ENCODE measurements at regions not wholly inside any gene's neighbourhood (a gene's known extent, or its start where the extent isn't known, plus 50 kb on each side); places are given as distances from the start of the nearest gene placed in this dataset.

DNA sequence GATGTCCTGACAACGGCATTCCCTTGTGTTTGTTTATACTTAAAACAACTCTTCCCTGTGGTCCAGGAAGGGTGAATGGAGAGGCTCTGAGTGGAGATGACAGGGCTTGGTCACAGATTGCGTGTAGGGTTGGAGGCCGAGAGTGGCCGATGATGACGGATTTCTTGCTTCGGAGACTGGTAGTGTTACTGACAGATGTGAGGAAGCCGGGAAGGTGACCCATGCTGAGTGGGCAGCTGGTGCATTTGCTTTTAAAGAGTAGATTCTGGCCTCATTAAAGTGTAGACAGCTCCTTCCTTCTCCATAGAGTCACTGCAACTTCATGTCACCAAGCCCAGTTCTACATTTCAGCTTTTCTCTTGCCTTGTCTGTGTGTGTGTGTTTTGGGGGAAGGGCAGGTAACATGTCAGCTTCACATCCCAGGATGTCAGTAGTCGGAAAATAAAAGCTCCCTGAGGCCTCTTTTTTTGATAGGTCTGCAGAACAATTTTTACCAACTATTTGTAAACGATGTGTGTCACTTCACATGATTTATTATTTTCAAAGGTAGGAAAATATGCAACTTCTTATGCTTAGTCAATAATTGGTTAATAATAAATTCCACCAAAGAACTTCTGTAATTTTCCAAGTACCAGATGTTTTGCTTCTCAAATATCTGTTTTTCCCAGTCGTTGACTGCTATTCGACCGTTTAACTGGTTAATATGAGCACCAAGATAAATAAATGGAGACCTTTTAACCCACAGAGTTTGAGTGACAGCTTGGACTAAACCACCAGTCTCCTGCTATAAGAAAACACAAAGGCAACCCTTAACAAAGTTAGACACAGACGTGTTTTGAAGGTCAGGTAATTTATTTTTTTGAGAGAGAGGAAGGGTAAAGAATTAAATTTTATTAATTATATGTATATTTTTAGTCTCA is 436.9 kb downstream of the SLC4A3 start:
- DNase-seq: no peak

DNA sequence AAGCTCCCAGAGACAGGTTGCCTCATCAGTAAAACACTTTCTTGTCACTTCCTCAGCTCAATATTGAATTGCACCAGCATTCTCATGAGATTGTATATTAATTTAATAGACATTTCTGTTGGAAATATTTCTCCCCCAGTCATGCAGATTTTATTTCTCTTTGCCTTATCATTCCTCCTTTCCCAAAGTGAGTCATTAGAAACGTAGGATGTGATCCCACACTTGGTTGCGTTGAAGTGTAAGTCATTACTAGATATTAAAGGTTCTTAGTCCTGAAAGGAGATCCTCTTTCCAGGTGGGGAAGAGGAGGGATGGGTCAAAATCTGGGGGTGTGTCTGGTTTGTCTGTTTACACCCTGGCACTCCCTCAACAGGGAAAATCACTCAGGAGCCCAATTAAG is 438.2 kb downstream of the SLC4A3 start:
- no peak for DNase-seq

DNA sequence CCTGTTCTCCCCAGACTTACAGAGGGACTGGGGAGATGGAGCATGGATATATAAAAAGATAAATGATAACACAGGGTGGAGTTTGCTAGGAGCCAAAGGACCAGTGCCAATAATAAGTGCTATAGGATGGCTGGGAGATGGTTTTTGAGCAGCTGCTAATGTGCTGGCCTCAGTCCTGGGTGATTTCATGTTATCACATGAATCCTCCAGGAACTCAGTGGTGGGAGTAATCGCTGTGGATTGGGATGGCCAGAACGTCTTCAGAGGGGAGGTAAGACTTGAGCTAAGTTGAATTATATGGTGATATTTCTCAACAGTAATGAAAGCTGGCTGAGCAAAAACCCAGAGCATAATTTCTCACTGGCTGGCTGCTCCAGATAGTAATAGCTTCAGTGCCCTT is 441.4 kb downstream of the SLC4A3 start:
- DNase-seq: no peak

DNA sequence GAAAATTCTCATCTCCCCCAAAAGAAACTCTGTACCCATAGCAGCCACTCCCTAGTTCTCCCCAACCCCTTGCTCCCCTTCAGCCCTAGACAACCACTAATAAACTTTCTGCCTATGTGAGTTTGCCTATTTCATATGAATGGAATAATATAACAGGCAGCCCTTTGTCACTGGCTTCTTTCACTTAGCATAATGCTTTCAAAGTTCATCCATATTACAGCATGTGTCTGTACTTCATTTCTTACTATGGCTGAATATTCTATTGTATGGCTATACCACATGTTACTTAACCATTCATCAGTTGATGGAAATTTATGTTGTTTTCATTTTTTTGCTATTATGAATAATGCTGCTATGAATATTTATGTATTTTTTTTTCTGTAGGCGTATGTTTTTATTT is 442.9 kb downstream of the SLC4A3 start:
- no peak for DNase-seq

DNA sequence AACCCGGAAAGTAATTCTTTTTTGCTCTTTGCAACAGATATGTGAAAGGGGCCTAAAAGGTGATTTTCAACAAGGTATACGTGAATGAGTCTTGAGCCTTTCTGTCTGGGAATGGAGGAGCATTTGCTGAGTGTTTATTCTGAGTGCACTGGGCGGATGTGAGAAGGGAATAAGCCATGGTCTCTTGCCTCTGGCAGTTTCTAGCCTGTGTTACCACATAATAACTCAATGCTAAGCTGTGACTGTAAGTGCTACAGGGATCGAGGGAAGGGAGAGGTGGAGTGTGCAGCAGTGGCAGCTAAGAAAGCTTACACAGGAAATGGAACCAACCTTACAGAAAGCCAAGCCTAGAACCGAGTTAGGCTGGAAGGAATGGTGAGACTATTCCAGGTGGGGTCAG is 444.3 kb downstream of the SLC4A3 start:
- no peak for DNase-seq

DNA sequence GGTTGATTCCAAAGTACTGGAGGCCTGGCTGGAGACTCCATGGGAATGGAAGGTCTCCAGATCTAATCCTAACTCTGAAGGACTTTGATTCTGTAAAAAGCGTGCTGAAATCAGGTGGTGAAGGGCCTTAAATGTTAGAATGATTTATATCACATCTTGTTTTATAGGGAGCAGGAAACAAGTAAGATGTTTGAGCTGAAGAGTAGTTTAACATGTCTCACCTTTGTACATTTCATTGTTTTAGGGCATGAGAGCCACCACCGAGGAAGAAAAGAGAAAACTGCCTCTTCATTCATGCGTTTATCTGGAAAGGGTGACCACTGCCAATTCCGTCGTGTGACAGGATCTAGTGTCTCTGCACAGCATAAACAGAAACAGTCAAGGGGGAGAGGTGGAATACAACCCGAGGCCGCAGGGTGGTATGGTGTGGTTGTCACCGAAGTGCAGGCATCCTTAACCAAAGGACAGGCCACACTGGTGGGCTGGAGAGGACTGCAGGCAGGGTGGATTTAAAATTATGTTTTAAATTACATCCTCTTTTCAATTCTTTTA is 445.3 kb downstream of the SLC4A3 start:
- no peak for DNase-seq

DNA sequence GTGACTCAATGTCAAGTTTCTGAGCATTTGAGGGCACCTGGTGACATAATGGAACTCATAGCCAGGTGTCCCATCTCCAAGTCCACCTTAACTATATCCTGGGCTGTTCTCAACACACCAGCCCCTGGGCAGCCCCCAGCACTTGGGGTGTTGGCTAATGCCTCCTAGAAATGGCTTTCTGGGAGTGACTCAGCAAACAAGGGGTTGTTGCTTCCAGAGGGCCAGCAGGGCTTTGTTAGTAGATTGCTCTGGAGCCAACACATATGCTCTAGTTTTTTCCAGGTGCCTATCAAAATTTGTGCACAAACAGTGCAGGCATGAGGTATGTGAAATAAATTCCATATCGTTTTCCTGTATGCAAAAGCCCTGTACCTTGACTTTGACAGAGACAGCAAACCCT is 448.4 kb downstream of the SLC4A3 start:
- no peak for DNase-seq

DNA sequence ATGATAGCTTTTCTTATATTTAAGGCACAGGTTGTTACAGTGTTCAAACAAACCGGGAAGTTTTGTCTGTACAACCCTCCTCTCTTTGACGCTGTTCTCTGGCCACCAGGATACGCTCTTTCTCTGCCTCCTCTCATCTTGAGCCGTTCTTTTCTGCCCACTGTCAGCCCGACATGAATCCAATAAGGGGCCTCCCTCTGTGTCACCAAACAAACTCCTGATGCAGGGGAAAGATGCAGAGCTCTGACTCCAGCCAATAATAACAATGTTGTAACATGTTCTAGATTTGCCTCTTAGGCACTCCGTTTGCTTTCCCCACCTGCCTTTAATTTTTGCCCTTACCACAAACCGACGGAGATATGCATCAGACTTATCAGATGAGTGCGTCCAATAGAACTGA is 449.3 kb downstream of the SLC4A3 start:
- DNase-seq: no peak

DNA sequence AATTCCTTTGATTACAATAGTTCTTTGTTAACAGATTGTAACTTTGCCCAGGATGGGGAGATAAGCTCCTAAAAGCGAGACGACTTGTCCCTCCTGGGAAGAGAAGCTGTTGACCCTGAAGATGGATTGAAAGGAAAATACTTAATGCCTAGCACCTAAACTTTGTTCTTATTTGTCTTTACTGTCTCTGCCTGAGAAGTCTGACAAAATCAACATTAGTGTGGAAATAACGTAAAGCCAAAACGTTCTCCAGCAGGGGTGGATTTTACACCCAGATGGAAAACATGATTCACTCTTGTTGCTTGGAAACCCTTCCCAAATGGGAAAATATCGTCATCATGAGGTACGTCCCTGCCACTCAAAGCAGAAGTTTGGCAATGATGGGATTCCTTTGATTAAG is 450.1 kb downstream of the SLC4A3 start:
- no peak for DNase-seq

DNA sequence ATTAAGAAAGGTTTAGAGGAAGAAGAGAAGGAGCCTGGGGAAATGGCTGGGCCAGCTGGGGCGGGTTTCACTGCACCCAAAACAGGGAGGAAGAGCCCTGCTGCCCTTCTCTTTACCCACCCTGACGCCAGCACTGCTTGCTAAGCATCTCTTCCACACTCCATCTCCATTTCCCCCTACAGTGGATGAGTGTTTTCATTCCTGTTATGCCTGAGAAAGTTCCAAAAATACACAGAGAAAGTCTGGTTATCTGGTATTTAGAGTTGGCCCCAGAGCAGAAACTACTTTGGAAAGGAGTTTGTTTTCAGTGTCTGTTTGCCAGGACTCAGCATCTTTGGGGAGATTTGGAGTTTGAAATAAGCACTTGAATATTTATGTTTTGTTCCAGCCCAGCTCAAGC is 451.0 kb downstream of the SLC4A3 start:
- no peak for DNase-seq

DNA sequence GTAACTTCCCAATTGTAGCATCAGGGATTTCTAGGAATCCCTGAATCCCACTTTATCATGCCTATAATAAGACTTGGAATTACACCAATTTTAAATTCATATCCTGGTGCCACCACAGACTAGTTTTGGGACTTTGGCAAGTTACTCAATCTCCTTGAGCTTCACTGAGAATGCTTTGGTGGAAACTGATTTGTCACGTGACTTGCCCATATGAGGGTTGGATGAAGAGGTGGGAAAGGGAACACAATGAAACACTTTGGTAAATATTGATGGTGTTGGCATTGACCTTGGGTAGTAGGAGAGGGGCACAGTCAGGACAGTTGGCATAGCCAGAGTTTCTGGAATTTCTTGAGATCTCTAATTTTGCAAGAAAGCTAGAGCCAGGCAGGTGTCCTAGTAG is 452.2 kb downstream of the SLC4A3 start:
- DNase-seq: no peak

DNA sequence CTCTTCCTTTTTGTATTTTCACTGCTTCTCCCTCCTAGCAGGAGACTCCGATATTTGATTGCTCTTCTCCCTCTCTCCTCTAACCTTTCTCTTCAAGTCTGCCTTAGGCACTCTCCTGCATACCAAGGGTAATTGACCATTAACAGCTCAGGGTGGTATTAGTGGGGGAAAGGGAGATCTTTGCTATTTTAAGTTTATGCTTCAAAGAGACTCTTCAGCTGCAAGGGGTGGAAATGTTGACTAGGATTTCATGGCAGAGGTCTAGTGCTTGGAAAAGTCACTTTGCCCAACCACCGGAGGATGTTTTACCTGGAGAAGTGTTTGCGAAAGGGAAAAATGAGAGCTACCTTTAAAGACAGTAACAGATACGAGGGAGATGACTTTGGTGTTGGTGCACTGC is 453.7 kb downstream of the SLC4A3 start:
- DNase-seq: no peak

DNA sequence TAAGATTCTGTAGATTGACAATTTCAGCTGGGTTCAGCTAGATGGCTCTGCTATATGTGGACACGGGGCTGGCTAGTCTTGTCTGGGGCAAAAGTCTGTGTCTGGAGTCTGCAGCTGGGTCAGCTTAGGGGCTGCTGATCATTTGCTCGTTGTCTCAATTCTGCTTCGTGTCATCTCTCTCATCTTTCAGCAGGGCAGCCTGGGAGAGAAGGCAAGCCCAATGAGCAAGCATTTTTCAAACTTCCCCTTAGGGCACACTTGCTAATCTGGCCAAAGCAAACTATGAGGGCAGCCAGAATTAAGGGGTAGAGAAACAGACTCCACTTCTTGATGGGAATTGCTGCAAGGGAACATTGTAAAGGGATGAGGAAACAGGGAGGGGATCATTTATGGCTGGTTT is 462.6 kb downstream of the SLC4A3 start:
- DNase-seq: no peak

DNA sequence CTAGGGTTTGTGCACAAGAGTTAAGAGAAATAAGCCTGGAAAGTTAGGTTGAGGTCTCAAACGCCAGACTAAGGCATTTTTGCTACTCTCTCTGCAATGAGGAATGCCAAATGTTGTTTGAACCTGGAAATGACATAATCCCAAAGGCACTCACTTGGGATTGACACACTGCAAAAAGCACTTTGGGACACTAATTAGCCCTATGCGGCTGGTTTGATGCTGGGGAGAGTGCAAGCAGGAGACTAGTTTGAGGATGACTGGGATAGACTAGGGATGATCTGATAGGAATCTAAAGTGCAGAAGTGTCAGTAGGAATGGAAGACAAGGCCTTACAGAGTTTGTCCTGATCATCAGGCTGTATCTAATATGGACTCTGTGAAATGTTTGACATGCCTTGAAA is 469.0 kb downstream of the SLC4A3 start:
- DNase-seq: no peak

DNA sequence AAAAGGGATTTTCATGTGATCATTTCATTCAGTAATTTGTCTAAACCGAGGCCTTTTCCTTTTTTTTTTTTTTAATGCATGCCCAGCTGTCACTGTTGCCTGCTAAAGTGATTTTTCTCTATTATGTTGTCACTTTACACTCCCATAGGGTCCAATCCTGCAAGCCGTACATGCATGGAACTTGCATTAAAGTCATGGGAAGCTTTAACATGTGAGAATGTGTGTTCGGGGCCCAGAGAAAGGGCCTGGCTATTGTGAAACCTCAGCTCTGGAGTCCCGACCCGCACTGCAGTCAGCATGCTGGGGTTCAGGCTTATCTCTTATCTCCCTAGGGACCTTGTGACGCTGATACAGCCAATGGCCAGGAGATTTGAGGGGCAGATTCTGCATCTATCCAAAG is 474.6 kb downstream of the SLC4A3 start:
- no peak for DNase-seq

DNA sequence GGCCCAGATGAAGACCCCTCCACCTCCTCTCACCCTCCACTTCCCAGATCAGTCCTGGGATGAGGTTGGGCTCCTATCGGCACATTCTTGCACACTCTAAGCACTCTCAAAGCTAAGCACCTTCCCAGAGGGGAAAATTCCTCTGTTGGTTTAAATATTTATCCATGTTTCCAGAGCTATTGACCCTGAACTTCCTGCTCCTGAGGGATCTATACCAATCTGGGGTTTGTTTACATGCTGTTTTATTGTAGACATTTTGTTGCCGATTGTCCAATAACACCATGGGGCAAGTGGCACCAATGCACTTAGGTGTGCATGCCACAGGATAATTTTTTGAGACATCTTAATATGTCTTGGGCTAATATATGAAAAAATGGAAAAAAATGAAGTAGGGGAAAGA is 476.2 kb downstream of the SLC4A3 start:
- DNase-seq: no peak

DNA sequence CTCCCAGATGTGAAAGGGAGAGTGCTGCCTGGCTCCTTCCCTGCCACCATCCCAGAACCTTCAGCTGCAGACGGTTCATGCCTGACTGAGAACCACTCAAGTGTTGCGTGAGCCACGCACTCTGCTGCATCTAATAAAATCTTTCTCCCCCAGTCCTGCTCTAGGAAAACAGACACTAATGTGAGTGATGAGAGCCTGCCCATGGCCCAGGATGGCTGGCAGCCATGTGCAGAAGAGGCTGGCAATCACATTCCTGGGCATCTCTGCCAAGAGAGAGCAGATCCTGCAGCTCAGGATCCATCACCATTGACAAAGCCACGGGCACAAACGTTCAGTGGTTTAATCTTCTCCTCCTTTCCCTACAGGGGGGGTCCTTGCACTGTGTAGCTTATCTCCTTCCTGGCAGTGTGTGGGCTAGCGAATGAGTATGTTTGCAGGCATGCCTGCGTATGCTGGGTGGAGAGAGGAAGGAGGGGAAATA is 477.5 kb downstream of the SLC4A3 start:
- DNase-seq: no peak

DNA sequence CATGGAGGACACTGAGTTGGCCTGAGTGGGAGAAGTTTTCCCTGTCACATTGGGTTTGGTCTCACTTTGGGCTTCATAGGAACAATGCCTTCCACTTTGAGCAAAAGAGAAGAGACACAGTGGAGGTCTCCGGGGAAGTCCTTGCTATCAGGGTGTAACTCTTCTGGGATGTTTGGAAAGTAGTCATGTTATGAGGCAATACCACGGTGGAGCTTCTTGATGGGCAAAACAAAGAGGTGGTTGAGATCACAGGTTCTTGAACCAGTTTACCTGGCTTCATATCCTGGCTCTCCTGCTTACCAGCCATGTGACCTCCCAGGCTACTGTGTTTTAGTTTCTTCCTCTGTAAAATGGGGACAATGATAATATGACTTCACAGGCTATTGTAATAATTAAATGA is 478.6 kb downstream of the SLC4A3 start:
- DNase-seq: no peak

DNA sequence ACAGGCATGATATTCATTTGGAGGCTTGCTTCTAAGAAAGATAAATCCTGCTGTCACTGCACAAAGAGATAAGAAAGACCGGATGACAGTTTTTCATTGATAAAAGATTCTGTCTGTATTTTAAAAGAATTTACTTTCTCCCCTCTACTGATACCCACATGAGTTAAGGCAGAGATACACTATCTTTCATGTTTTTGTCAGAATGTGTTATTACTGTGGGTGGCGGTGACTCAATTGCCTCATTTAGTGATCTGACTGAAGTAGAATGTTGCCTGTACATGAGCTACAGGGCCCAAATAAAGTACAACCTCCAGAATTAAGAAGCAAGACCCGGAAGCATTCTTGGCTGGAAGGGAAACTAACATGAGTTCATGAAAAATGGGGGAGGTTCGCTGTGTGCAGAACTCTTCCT is 480.0 kb downstream of the SLC4A3 start:
- DNase-seq: no peak

DNA sequence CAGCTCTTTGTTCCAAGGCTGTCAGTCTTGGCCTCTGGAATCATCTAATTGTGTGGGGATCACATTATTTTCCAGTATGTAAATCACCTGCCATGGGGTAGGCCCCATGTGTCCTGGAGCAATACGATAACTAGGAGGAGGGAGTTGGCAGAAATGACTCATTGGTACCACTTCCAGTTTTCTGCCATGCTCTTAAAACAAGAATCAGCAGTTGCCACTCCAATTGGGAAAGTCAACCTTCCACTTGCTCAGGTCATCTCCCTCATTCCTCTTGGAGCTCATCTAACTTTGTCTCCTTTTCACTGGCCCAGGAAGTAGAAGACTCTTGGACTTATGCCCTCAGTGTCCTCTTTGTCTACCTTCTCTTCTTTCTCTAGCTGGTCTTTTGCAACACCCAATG is 487.0 kb downstream of the SLC4A3 start:
- DNase-seq: no peak

DNA sequence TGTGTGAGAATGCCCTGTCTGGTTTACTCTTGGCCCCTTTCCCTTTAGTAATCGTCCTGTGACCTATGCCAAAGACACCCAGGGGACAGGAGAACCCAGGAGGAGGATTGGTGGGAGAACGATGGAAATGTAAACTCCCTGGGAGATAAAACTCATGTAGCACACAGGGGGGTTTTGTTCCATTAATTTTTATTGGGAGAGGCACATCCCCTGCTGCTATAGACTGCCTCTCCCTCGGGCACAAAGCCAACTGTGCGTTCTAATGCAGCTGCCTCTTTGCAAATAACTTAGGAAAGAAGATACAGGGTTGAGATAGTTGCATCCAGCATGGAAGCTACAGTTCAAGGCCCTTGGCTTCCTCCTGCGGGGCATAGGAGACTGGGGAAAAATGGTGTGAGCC is 489.6 kb downstream of the SLC4A3 start:
- DNase-seq: no peak

DNA sequence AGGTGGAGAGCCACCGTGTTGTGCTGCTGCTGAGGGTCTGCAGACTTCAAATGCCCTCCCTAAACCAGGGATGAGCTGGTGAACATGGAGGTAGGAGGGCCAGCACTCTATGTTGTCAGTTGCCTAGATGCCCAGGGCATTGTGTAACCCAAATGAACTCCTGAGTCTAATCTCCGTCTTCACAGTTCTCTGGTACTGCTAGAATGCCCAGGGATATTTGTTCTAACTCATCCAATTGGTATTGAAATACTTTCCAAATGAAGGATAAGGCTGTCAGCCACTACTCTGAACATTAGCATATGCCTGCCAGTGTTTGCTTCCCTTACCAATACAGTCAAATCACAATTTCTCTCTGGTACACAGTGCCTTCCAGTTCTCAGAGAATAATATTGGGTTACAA is 492.6 kb downstream of the SLC4A3 start:
- DNase-seq: no peak

DNA sequence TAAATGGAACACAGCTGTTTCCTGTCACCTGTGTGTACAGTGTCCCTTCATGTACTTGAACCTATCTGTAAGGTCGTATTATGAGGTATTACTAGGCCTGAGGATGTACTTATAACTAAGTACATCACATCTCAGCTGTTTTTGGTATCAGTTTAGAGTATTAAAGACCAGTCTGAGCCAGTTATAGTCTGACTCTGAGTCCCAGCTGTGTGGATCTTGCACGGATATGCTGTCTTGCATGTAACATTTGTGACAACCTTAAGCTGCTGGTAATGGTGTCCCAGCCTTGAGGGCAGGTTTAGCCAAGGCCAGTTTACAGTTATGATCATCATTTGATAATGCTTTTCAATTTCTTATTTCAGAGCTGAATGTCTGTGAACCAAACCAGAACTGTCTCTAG is 496.3 kb downstream of the SLC4A3 start:
- DNase-seq: no peak

DNA sequence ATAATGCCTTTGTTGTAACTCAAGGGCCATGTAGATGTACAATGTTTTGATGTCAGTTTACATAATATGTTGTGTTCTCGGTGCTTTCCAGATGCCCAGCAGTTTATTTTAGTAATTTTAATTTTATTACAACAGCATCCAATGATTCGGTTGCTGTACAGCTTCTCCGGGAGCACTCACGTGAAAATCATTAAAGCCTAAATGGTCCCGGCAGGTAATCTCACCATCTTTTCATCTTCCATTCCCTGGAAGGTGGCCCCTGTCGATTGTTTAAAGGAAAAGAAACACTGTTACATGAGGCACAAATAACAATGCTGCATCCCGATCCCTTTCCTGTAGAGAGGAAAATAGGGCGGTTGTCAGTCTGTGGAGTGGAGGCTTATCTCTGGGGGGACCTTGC is 498.1 kb downstream of the SLC4A3 start:
- no peak for DNase-seq

DNA sequence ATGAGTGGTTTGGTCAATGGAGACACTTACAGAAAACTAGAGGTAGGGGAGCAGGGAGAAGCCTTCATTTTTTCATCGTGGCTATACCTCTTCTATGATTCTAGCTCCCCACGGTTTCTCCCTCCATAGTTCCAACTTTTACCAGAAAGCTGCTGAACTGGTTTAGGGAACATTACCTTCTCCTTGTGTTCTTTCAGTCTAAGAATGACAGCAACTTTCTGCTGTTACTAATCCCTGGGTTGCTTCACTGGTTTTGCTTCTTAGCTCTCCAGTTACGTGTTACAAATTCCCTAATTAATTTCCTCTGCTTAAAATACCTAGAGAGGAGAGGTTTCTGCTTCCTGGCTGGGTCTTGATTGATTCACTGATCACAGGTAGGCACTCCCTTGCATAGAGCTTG is 499.9 kb downstream of the SLC4A3 start:
- DNase-seq: no peak

Measured in activated gamma-delta T cell treated with Interleukin-2 at 50 U/mL for 16 hours (primary cell).